Neural progenitor cell (in vitro differentiated cells): ENCODE measurements at regions not wholly inside any gene's neighbourhood (a gene's known extent, or its start where the extent isn't known, plus 50 kb on each side); places are given as distances from the start of the nearest gene placed in this dataset.

Experiments
- EZH2 ChIP-seq: fragments of 200-600 bp; sonication (generic); IDR thresholded peaks from 2 replicates; pipeline ENCODE4 v1.6.1; 2017; ENCODE audit warnings: antibody characterized with exemption, mild to moderate bottlenecking, moderate library complexity
- TF ChIP-seq, protein P1 (sequence below): fragments of 200-600 bp; sonication (generic); IDR thresholded peaks from 2 replicates; pipeline ENCODE4 v1.5.1; 2017; ENCODE audit warnings: antibody characterized with exemption, mild to moderate bottlenecking

DNA sequence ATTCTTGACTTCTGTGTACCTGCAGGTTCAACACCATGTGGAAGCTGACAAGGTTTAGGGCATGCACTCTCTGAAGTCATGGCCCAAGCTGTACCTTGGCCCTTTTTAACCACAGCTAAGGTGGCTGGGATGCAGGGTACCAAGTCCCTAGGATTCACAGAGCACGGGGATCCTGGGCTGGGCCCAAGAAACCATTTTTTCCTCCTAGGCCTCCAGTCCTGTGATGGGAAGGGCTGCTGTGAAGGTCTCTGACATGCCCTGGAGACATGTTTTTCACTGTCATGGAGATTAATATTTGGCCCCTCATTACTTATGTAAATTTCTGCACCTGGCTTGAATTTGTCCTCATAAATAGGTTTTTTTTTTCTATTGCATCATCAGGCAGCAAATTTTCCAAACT lies 937.5 kb upstream of the ROBO1 start:
- TF ChIP-seq, protein P1, sequence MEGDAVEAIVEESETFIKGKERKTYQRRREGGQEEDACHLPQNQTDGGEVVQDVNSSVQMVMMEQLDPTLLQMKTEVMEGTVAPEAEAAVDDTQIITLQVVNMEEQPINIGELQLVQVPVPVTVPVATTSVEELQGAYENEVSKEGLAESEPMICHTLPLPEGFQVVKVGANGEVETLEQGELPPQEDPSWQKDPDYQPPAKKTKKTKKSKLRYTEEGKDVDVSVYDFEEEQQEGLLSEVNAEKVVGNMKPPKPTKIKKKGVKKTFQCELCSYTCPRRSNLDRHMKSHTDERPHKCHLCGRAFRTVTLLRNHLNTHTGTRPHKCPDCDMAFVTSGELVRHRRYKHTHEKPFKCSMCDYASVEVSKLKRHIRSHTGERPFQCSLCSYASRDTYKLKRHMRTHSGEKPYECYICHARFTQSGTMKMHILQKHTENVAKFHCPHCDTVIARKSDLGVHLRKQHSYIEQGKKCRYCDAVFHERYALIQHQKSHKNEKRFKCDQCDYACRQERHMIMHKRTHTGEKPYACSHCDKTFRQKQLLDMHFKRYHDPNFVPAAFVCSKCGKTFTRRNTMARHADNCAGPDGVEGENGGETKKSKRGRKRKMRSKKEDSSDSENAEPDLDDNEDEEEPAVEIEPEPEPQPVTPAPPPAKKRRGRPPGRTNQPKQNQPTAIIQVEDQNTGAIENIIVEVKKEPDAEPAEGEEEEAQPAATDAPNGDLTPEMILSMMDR: no peak
- no peak for TF ChIP-seq EZH2
